ENCODE measurements at regions not wholly inside any gene's neighbourhood (a gene's known extent, or its start where the extent isn't known, plus 50 kb on each side); places are given as distances from the start of the nearest gene placed in this dataset.

DNA sequence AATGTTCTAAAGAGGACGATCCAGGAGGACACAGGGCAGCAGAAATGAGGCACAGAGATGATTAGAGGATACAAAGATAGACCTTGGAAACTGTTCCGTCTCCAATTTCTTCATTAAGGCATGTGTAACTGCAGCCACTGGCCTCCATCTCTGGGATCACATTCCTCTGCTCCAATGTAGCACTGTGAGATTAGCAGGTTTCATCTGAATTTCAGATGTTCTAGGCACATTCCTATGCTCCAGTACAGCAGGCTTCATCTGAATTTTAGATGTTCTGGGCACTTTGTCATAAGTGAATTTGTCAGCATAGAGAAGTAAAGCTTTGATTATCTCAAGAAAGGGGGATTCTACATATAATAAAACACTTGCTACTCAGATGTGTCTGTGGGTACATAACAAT is 671.4 kb downstream of the MTRR start:
- H3K4me3 ChIP-seq (ENCODE audit: low read length): no peak overlapping the region
- no peaks in the 10 kb centered on the region for H3K36me3 Mint-ChIP-seq (ENCODE audit: low read depth)
- no peaks in the 10 kb centered on the region for H3K4me1 Mint-ChIP-seq
- WGBS, 2 experiments (ENCODE audit: insufficient coverage in 1 of 2, insufficient read length in 1 of 2): 90 to 100% methylated on average over 2 of the region's 2 CpGs
- no peak for TF ChIP-seq CTCF (conservative IDR thresholded peaks at IDR 0.05)
- DNase-seq: no peak
- H3K9me3 ChIP-seq (ENCODE audit: control insufficient read depth, low read length): no peaks in the 10 kb centered on the region
- H3K27me3 ChIP-seq (ENCODE audit: control insufficient read depth, insufficient read depth, low read length, poor library complexity, severe bottlenecking): no peaks in the 10 kb centered on the region
- no peaks in the 10 kb centered on the region for H3K4me1 ChIP-seq (ENCODE audit: control insufficient read depth, insufficient read depth, low read length)
- no peak overlapping the region for H3K4me3 Mint-ChIP-seq
- H3K9ac ChIP-seq (ENCODE audit: extremely low read depth, low read length, poor library complexity, severe bottlenecking): no peak overlapping the region
- no peak overlapping the region for H3K27ac ChIP-seq (ENCODE audit: low read depth, low read length)
- H3K36me3 ChIP-seq (ENCODE audit: control insufficient read depth, insufficient read depth, low read length): no peaks in the 10 kb centered on the region
- no peak overlapping the region for H3K27ac Mint-ChIP-seq
- H3K27me3 Mint-ChIP-seq (ENCODE audit: insufficient read depth): peaks cover 2% of the 10 kb centered on the region
- H3K9me3 Mint-ChIP-seq: no peaks in the 10 kb centered on the region

- DNase-seq: no peak
- Mint-ChIP-seq H3K4me3 (no peak overlapping the region), H3K27me3 (ENCODE audit: insufficient read depth) (peaks cover 1% of the 10 kb centered on the region), H3K27ac (no peak overlapping the region), H3K36me3 (ENCODE audit: low read depth) (no peaks in the 10 kb centered on the region), H3K4me1 (no peaks in the 10 kb centered on the region), H3K9me3 (peaks cover 19% of the 10 kb centered on the region)
- no peak overlapping the region for H3K27ac ChIP-seq (ENCODE audit: low read depth, low read length)
- H3K9me3 ChIP-seq (ENCODE audit: control insufficient read depth, low read length): peaks cover 23% of the 10 kb centered on the region
- H3K4me3 ChIP-seq (ENCODE audit: low read length): no peak overlapping the region
- H3K36me3 ChIP-seq (ENCODE audit: control insufficient read depth, insufficient read depth, low read length): no peaks in the 10 kb centered on the region
- H3K9ac ChIP-seq (ENCODE audit: extremely low read depth, low read length, poor library complexity, severe bottlenecking): no peak overlapping the region
- TF ChIP-seq CTCF (conservative IDR thresholded peaks at IDR 0.05): no peak
- 77 to 99% methylated on average over 3 to 4 of the region's 4 CpGs for WGBS, 2 experiments (ENCODE audit: insufficient coverage in 1 of 2, insufficient read length in 1 of 2)
- no peaks in the 10 kb centered on the region for H3K27me3 ChIP-seq (ENCODE audit: control insufficient read depth, insufficient read depth, low read length, poor library complexity, severe bottlenecking)
- no peaks in the 10 kb centered on the region for H3K4me1 ChIP-seq (ENCODE audit: control insufficient read depth, insufficient read depth, low read length)
These were observed 682.0 kb downstream of the MTRR start for GRCh38 chr5:8550921-8551320.

- Mint-ChIP-seq H3K4me1 (no peaks in the 10 kb centered on the region), H3K27ac (no peak overlapping the region), H3K9me3 (peaks cover 23% of the 10 kb centered on the region), H3K27me3 (ENCODE audit: insufficient read depth) (peaks cover 1% of the 10 kb centered on the region), H3K36me3 (ENCODE audit: low read depth) (no peaks in the 10 kb centered on the region), H3K4me3 (no peak overlapping the region)
- DNase-seq: no peak
- no peak overlapping the region for H3K27ac ChIP-seq (ENCODE audit: low read depth, low read length)
- TF ChIP-seq CTCF (conservative IDR thresholded peaks at IDR 0.05): no peak
- H3K9ac ChIP-seq (ENCODE audit: extremely low read depth, low read length, poor library complexity, severe bottlenecking): no peak overlapping the region
- H3K9me3 ChIP-seq (ENCODE audit: control insufficient read depth, low read length): peaks cover 23% of the 10 kb centered on the region
- no peaks in the 10 kb centered on the region for H3K4me1 ChIP-seq (ENCODE audit: control insufficient read depth, insufficient read depth, low read length)
- no peaks in the 10 kb centered on the region for H3K27me3 ChIP-seq (ENCODE audit: control insufficient read depth, insufficient read depth, low read length, poor library complexity, severe bottlenecking)
- H3K4me3 ChIP-seq (ENCODE audit: low read length): no peak overlapping the region
- no peaks in the 10 kb centered on the region for H3K36me3 ChIP-seq (ENCODE audit: control insufficient read depth, insufficient read depth, low read length)
These were observed 684.4 kb downstream of the MTRR start for GRCh38 chr5:8553364-8553763.

All from endodermal cell (in vitro differentiated cells).